SHP77 (cell line): ENCODE measurements at regions not wholly inside any gene's neighbourhood (a gene's known extent, or its start where the extent isn't known, plus 50 kb on each side); places are given as distances from the start of the nearest gene placed in this dataset.
"Not testable (repeated sequence)": the region's sequence is repeated elsewhere in the genome, so short reads cannot be mapped to it uniquely, and the experiment has no call there.

ENCODE experiments used
- DNase-seq, 2 experiments: peaks; one replicate each; lab custom pipeline; 2025; lab: John Stamatoyannopoulos, UW

DNA sequence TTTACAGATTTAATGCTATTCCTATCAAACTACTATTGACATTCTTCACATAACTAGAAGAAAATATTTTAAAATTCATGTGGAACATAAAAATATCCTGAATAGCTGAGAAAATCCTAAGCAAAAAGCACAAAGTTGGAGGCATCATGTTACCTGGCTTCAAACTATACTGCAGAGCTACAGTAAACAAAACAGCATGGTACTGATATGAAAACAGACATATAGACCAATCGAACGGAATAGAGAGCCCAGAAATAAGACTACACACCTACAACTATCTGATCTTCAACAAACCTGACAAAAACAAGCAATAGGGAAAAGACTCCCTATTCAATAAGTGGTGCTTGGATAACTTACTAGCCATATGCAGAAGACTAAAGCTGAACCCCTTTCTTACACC, 273.4 kb upstream of the GRIA3 start:
- no peak for DNase-seq

DNA sequence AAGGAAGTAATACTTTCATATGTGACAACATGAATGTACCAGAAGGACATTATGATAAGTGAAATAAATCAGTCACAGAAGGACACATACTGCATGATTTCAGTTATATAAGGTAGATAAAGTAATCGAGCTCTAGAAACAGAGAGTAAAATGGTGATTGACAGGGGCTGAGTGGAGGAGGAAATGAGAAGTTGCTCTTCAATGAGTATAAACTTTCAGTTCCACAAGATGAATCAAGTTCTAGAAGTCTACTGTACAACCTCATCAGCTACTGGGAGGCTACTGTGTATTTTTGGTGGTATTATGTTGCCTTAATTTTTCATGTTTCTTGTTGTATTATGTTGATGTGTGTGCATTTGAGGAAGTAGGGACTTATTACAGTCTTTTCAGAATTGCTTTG, 270.9 kb upstream of the GRIA3 start:
- no peak for DNase-seq

DNA sequence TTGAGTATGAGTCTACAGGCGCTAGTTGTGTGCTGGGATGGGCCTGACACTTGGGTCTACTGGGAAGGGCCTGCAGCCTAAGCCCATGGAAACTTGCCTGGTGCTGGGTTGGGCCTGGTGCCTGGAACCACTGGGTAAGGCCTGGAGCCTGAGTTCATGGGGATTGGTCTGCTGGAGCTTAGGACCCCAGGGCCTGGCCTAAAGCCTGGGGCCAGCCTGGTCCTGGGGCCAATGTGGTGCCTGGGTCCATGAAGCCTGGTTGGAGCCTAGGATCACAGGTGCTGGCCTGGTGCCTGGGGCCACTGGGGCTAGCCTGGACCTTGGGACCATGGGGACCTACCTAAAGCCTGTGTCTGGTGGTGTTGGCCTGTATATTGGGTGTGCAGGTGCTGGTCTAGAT, 270.3 kb upstream of the GRIA3 start:
- DNase-seq: no peak

DNA sequence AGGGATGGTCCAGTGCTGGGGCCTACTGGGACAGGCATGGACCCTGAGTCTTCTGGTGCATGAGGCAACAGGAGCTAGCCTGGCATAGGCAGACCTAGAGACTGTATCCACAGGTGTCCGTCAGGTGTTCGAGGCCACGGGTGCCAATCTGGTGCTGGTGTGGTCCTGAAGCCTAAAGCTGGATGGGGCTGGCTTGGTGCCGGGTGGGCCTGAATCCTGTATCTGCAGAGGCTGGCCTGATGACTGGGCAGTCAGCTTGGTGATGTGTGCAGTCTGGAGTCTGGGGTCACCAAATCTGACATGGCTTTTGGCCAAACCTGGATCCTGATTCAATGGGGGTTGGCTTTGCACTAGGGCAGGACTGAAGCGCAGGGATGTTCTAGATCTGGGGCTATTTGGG, 269.8 kb upstream of the GRIA3 start:
- DNase-seq: no peak

DNA sequence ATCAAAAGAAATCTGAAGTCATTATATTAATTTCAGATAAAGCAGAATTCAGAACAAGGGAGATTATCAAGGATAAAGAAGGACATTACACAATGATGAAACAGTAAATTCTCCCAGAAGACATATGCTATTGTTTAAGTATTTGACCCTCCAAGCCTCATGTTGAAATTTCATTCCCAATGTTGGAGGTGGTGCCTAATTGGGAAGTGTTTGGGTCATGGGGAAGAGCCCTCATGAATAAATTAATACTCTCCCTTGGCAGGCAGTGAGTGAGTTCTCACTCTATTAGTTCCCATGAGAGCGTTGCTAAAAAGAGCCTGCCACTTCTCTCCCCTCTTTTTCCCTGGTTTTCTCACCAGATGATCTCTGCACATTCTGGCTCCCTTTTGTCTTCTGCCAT, 249.9 kb upstream of the GRIA3 start:
- no peak for DNase-seq

DNA sequence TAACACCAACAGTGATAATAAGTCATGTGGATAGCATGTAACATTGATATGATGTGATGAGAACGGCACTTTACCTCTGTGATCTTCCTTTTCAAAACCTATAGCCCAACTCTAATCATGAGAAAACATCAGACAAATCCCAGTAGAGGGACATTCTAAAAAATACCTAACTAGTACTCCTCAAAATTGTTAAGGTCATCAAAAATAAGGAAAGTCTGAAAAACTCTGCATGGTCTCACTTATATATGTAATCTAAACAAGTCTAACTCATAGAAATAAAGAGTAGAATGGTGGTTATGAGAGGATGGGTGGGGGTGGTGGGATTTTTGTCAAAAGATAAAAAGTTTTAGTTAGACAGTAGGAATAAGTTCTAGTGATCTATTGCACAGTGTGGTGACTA, 243.9 kb upstream of the GRIA3 start:
- DNase-seq: no peak

DNA sequence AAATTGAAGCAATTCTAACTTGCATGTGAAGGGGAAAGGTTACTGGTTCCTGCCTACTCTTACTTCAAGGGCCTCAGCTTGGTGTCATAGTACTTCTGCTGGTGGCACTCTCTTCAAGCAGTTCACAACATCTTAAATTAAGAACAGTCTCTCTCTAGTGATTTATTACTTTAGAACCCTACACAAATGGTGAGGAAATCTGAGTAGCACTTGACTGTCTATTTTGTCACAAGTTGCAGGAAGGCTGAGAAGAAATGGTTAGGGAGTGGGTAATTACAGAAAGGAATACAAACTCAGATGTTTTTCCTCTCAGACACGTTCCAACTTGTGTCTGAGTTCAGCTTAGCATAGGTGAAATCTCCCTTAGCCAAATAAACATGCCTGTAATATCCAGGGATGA, 242.3 kb upstream of the GRIA3 start:
- no peak for DNase-seq

DNA sequence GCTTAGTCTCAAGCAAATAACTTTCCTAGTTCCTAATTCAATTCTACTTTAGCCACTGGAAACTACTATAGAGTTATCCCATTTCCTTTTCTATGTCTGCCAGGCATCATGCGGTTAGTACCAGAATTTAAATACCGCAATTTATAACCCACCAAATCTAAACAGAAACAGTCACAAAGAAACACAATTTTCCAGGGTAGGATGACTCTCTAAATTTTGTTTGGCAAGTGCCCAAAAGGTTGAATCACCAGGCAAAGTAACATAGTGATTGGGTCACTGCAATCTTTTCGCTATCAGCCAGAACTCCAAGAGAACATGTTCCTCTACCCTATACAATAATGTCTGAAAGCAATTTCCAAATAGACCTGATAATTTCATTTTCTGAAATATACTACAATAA, 240.2 kb upstream of the GRIA3 start:
- DNase-seq: no peak

DNA sequence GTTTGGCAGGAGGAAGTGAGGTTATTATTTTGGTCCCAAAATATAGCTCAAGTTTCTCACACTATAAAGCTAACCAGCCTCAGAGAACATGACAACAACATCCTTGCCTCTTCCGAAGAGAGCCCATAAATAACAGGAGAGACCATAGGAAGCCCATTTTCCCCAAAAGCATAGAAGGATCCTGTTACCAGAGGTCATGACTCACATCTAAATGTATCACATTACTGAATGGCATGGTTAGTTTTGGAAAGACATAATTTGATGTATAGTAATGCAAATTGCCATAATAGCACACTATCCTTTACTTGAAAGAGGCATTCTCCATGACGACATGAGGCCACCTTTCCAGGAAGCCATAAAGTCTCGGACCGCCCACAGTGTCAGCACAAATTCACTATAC, 238.8 kb upstream of the GRIA3 start:
- DNase-seq: no peak

DNA sequence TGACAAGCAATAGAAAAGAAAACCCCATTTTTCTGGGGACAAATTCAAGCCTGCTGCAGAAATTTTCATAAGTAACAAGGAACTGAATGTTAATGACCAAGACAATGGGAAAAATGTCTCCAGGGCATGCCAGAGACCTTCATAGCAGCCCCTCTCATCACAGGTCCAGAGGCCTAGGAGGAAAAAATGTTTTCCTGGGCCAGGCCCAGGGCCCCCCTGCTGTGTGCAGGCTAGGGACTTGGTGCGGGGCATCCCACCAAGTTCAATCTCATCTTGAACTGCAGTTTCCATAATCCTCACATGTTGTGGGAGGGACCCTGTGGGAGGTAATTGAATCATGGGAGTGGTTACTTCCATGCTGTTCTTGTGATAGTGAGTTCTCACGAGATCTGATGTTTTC, 211.5 kb upstream of the GRIA3 start:
- DNase-seq: no peak

DNA sequence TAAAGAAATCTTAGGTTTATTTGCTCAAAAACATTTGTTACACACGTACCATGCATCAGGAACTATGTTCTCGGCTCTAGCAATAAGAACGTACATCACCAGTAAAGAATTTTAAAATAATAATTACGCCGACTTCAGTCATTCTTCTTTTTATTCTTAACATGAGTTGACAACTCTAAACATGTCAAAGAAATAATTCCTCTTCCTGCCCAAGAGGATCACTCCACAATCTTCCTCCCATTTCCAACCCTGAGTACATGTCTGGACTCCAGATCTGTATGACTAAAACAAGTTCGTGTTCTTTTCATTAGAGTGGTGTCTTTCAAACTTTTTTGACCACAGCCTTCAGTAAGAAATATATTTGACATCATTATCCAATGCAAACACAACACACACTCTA, 201.6 kb upstream of the GRIA3 start:
- no peak for DNase-seq

DNA sequence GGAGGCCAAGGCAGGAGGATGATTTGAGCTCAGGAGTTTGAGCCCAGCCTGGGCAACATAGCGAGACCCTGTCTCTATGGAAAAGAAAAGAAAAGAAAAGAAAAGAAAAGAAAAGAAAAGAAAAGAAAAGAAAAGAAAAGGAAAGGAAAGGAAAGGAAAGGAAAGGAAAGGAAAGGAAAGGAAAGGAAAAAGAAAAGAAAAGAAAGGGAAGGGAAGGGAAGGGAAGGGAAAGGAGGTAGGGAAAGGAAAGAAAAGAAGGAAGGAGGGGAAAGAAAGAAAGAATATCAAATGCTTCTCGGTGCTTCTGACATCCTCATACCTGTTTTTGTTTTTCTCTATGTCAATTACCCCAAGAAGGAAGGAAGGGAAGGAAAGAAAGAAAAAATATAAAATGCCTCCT, 181.2 kb upstream of the GRIA3 start:
- DNase-seq: not testable (repeated sequence)

DNA sequence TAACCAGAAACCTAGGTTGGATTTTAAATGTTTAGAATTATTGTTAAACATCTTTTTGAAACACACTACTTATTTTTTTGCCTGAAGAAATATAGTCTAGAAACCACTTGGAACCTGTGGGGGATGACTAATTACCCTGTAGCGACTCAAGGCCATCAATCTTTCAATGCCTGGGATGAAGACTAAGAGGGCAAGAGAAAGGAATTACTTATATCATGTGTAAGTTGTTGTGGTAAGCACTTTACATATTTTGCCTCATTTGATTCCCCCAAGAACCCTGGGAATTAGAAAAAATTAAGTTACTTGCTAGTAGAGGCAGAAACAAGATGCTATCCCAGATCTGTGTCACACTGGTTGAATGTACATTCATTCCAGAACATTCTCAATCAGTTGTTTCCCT, 170.9 kb upstream of the GRIA3 start:
- no peak for DNase-seq

DNA sequence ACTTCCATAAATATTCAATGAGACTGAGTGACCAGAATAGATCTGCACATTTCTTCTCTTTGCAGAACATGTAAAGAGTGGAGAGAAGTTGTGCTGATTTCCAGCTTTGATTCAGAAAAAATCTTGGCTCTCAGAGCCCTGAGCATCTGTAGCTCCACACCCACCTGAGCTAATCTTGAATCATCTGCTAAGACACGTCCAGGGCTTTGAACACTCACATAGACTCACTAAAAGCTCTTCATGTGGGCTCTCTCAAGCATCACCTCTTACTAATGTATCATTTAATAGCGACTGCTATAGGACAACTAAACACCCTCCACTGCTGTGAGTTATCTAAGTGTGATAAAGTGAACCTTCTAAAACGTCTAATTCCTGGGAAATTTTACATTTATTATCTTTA, 147.7 kb upstream of the GRIA3 start:
- DNase-seq: no peak

DNA sequence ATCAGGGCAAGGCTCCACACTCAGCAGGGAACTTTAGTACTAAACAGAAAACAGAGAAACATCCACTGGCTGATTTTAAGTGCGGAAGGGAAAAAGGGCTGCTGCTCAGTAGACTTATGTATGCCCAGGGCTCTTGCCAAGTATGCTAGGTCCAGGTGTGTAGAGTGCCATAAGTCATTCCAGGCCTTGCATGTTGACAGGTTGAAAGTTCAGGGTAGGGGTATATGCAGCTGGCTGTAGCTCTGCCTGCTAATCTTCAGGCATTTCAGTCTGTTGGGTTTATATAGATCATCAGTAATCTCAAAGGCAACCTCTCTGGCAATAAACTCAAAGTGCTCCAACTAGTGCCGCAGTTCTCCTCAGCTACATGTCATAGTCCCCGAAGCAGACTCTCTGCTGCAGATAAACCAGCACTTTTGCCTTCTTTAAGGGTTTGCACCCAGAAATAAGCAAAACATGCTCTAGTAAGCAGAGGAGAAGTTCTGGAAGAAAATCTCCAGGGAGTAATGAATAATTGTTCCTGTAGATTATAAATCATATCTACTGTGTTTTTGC, 134.9 kb upstream of the GRIA3 start:
- DNase-seq: no peak

DNA sequence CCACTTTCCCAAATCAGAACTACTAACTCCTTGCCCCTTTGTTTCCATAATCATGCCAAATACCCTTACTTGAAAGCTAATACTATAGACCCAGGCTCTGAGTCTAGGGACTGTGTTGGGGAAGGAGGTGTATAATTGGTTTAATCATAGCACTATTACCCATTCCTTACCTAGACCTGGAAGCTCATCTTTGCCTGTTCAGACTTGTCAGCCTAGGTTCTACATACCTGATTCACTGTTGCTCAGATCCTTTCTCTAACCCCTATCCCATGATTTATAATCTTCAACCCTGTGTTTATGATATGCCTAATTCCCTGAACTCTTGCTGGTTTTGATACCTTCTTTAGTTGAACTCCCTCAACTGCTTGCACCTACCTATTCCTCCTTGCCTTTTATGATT, 123.1 kb upstream of the GRIA3 start:
- no peak for DNase-seq

DNA sequence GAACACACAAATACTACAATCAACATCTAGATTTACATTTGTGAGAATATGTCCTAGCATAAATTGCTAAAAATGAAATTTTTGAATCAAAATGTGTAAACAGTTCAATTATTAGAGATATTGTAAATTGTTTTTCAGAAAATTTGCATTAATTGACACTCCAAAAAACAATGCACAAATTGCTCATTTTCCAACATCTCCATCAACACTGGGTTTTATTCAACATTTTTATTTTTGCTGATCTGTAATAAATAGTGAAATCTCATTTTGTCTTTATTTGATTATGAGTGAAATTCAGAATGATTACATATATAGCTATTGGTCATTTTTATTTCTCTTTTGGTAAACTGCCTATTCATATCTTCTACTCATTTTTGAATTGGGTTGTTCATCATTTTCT, 120.0 kb upstream of the GRIA3 start:
- no peak for DNase-seq

DNA sequence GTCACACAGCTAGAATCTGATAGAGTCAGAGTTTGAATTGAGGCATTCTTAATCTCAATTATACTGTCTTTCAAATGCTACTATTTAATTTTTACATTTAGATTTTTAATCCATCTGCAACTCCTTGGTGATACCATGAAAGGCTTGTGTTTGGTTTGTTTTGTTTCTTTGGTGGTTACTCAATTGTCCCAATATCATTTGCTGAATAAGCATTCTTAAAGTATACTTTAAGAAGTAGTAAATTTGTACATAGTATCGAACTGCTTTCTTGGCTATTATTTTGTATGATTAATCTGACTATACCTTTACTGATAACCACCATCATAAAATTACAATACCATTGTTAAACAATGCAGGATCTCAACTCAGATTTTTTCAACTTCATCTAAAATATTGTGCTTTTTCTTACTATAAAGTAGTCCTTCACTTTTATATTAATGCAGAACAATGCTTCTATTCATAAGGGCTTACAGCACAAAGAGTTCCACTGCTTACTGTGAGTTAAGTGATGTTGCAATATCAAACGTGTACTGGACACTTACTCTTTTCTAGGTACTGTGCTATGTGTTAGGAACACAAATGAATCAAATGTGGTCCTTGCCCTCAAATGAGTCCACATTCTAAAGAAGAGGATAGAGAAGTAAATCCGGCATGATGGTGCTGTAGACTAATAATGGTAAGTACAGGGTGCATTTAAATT, 111.2 kb upstream of the GRIA3 start:
- no peak for DNase-seq

DNA sequence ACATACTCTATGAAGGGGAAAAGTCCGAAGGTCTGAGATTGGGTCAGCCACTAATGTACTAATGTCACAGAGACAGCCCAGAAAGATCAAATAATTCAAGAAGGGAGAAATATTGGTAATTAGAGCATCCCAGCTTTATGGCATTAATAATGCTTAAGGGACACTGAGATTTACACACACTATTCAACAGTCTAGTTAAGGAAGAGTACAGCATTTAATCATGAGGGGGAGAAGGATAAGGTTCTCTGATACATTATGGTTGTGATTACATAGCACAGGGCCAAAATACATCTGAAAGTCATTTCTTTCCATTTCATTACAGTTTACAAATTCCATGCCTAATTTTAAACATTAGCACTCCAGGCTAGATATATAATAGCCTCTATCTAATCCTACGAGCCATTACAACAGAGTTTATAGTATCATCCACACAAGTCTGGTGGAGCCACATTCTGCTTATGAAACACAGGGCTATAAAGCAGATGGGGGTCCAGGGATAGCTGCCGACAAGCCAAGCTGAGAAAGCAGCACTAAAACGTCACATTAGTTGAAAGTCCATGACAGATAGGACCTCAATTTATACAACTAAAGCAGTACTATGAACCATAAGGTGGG, 108.0 kb upstream of the GRIA3 start:
- DNase-seq: no peak

DNA sequence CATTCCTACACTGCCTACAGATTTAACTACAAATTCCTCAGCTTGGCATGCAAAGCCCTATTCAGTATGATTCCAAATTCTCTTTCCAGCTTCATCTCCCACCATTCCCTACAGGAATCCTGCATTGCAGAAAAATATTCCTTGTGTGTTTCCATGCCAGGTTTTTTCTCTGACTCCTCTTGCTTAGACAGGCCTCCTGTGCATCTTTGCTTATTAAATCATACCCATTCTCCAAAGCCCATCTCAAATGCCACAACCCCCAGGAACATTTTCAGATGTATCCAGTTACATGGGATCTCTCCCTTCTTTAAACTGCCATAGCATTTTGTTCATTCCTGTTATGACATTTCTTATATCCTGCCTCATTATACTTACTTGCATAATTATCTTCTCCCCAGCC, 106.4 kb upstream of the GRIA3 start:
- DNase-seq: no peak

DNA sequence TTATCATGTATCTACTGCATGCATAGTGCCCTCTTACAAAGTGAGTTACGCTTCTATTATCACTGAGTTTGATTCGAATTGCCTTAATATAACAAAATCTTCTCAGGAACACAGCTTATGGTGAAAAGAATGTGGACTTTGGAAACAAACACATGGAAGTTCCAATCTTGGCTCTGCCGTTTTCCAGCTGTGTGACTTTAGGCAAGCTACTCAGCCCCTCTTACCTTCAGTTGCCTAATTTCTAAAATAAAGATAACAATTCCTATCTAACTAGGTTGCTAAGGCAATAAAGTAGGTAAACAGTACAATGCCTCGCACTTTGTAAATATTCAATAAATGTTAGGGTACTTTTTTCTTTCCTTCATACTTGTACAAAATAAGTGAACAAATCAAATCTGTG, 104.0 kb upstream of the GRIA3 start:
- no peak for DNase-seq

DNA sequence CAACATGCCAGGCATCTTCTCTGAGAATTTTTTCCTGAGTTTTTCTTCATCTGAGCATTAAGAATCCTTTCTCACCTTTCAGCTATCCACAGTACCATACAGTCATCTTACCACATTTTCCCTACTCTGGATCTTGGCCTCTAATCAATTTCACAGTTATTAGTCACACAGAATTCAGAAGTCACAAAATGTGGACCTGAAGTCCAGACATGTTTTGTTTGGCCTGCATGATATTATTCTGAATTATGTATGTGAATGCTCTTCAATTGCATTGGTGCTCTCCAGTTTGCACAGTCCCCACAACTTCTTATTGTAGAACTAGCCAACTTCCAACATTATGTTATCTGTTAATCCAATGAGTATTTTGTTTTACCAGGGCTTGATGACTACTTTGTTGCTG, 102.3 kb upstream of the GRIA3 start:
- DNase-seq: no peak

DNA sequence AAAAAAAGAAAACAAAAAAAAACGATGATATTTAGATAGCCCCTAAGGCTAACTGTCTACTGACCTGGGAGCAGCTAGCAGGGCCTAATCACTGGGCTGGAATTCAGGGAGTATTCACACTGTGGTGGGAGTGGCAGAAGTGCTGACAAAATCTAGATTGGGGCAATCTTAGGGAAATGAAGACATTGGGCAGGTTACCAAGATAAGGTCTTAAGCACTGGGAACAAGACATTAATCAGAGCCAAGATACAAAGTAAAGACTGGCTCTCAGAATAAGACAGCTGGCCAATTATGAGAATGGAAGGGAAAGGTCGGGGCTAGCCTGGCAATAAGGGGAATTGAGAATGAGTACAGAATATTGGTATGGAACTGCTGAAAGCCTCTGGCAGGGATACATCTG, 100.2 kb upstream of the GRIA3 start:
- no peak for DNase-seq

DNA sequence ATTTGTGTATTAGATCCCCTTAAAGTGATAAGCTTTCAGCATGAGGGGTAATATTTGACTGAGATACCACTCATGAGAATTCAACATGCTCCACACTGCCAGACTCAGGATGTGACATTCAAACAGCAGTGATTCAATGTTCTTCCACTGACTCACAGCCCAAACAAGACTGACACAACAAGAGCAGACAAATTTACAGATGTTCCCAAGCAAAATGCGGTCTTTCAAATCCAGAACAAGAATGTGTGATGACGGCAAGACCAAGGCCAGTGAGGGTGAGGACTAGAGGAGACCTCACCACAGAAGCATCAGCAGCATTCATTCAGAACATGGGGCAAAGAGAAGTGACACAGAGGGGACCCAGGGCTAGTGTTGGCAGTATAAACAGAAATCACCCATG, 99.3 kb upstream of the GRIA3 start:
- no peak for DNase-seq
